Activated CD4-positive, alpha-beta T cell treated with anti-CD3 and anti-CD28 coated beads for 1 hour (primary cell): ENCODE measurements at regions not wholly inside any gene's neighbourhood (a gene's known extent, or its start where the extent isn't known, plus 50 kb on each side); places are given as distances from the start of the nearest gene placed in this dataset.

Experiments used
- DNase-seq: peaks from one replicate; pipeline ENCODE4 v3.0.0-alpha.2; 2020

DNA sequence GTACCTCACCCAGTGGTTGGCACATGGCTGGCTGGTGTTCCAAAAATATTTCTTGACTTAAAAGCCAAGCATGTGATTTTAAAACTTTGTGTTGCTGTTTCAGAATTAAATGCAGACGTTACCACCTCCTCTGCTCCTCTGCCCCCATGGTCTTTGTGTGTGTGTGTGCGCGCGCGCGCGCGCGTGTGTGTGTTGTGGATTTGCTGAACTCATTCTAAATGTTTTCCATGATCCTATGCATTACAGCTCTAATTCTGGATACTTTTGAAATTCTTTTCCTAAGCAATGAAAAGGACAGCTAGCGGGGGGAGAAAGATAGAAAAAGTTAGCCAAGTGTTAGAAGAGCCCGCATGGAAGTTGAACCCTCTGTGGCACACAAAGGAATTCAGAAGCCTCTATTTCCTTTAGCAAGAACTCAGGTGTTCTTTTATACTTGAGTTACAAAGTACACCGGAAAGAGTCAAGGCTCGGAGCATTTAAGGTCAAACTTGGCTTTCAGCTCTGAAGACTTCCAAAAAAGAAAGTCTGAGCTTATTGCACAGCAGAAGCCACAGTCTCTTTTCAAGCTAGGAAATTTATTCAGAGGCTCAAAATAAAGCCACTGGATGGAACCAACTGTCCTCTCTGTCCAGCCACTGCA lies 350.5 kb upstream of the TBL1XR1 start:
- no peak for DNase-seq

GRCh38 chr3:177550667-177551066 lies 353.4 kb upstream of the TBL1XR1 start:
- no peak for DNase-seq

GRCh38 chr3:177551431-177551836 lies 354.2 kb upstream of the TBL1XR1 start:
- no peak for DNase-seq

DNA sequence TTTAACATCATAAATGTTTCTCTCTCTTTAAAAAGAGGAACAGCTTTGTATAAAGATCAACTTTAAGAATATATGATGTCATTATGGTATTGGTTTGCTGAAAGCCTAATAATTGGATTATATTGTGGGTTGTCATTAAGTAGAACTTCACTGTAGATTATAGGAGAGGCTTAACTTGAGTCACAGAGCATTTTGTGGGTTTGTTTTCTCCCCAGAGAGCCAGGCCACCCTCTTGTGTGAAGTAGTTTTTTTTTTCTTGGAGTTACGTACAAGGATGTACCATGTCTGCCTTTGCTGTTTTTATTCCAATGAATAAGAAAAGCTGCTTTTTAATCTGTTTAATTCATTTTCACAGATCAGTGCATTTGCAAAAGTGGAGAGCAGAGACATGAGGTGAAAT lies 354.8 kb upstream of the TBL1XR1 start:
- no peak for DNase-seq

GRCh38 chr3:177553012-177553411 lies 355.7 kb upstream of the TBL1XR1 start:
- no peak for DNase-seq

- DNase-seq = no peak
Measured at GRCh38 chr3:177553579-177553978, 356.3 kb upstream of the TBL1XR1 start.

GRCh38 chr3:177554895-177555759 lies 357.8 kb upstream of the TBL1XR1 start:
- DNase-seq = no peak

DNA sequence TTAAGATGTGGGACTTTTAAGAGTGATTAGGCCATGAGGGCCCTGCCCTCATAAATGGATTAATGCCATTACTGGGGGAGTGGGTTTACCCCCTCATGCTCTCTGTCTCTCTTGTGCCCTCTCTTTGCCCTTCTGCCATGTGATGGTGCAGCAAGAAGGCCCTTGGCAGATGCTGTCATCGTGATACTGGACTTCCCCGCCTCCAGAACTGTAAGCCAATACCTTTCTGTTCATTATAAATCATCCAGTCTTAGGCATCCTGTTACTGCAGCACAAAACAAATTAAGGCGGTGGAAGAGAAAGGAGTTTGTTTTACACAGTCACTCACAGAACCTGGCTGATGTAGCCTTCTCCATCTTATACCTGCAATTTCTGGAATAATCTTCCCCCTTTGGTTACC lies 360.3 kb upstream of the TBL1XR1 start:
- DNase-seq = no peak

- DNase-seq = no peak
Measured at GRCh38 chr3:177561365-177561764, 364.1 kb upstream of the TBL1XR1 start.

DNA sequence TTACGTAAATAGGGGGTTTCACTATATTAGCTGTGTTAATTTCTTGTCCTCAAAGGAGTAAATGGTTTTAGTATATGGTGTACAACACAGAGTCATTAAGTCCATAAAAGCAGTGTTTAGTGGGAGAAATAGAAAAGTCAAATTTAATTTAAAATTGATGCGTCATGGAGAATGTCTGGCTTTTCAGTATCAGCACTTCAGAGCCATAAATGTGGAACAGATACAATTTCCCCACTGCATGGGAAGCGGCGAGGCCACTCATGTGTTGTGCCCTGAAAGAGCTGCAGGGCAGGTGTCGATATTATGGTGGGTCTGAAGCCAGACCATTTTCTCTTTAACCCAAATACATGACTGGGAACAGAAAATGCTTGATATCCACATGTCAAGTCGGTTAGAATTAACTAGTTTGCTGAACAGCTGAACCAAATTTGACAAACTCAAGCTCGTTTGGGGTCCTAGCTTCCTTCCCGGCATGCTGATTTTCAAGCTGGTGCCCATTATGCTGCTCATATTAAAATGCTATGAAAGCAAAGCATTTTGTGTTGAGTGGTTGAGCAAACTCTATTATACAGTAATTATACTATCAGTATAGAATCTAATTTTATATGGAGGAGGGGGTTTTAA lies 364.6 kb upstream of the TBL1XR1 start:
- no peak for DNase-seq

DNA sequence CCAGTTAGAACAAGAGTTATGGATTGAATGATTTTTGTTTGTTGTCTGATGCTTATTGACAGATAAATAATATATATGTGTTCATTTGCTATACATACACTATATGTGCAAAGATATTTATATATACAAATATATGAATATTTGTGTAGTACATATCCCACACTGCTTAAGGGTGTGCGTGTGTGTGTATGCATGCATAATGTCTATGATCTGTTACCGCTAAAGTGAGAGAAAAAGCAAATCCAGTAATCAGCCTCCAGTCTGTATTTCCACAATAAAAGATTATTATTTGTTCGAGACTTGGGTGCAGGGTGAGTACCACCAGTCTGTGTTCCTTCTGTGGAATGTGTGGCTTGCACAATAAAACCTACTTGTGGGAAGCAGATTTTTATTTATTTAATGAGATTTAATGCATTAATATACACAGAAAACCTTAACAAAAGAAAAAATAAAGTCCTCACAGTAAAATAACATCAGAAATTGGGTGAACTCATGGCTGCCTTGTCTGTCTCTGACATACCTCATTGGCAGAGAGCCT lies 366.0 kb upstream of the TBL1XR1 start:
- no peak for DNase-seq

- no peak for DNase-seq
Measured at GRCh38 chr3:177563792-177564191, 366.5 kb upstream of the TBL1XR1 start.

DNA sequence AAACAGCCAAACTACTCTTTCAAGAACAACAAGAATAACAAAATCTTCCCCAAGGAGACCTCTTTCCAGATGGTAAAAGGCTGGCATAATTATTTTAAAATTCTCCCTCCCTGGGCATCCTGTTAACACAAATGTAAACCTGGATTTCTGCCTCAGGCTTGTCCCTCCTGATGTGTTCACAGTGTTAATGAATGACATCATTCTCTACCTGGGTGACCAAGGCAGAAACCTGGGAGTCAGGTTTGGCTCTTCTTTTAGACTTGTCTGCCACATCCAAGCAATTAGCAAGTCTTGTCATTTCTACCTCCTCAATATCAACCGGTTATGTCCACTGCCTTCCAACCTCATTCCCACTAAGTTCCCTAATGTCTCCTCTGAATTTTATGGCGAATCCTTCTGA lies 368.7 kb upstream of the TBL1XR1 start:
- DNase-seq = no peak

DNA sequence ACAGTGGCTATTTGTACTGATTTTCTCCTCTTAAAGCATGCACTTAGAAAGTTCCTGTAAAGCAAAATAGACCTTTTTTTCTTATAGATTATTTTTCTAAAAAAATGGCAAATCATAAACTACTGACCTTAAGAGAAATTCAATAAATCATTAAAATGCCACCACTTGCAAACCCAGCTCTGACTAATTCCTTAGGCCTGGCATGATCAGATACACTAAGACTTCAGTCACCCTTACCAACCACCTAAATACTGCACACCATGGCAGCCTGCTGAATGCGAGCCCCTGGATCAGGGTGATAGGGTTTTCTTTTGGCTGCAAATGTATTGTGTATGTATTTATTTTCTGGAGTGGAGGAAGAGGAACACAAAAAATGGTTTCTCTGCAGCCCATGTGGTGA lies 370.6 kb upstream of the TBL1XR1 start:
- no peak for DNase-seq

- no peak for DNase-seq
Measured at GRCh38 chr3:177569193-177569592, 371.9 kb upstream of the TBL1XR1 start.

GRCh38 chr3:177569875-177570657 lies 372.8 kb upstream of the TBL1XR1 start:
- no peak for DNase-seq

- DNase-seq = no peak
Measured at GRCh38 chr3:177571271-177571943, 374.1 kb upstream of the TBL1XR1 start.

DNA sequence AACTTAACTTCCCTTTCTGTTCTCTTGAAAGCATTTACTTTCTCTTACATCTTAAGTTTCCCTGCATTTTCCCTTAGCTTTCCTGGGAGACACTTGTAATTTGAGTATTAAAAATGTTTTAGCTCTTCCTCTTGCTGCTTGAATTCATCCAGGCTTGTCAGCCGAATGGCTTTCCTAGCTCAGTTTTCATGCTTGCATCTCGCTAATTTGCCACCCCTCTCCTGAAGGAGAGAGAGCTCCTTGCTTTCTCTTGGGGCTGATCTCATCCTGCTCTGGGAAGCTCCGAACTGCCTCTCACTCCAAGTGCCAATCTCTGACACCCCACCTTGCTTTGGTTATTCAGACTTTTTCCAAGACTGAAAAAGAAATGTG lies 374.6 kb upstream of the TBL1XR1 start:
- no peak for DNase-seq

DNA sequence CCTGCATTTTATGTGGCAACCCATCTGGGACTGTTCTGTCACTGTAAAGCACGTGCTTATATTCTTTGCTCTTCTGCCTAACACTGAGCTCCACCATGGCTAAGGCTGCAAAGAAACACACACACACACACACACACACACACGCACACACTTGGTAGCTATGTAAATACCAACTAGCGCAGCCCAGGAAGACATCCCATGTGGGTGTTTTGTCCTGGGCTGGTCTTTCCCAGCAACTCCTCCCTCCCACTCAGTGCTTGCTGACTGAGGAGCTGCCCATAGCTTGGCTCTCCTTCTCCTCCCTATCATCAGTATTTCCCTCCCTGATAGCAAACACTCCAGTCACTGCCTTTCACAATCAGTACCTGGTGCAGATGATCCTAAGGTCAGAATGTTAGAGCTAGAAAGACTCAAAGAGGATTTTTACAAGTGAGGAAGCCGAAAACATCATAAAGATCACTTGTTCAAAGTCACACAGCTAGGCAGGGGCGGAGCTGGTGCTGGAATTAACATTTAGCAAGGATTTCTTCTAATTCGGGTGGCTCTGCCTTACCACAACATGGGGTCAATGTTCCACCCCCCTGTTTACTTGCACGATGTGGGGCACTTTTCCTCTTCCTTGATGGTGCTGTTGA lies 377.1 kb upstream of the TBL1XR1 start:
- no peak for DNase-seq

- DNase-seq = no peak
Measured at GRCh38 chr3:177576746-177577145, 379.5 kb upstream of the TBL1XR1 start.

DNA sequence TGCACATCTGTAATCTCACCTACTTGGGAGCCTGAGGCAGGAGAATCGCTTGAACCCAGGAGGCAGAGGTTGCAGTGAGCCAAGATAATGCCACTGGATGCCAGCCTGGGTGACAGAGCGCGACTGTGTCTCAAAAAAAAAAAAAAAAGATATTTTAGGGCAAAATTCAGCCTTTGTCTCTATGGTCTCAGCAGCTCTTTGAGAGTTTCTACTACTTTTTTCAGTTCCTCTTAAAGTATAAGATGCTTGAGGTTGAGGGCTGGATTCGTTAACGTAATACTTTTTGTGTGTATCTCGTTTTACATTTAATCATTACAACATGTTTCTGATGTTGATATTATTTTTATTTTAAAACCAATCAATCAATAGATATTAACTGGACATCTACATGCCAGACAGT lies 381.2 kb upstream of the TBL1XR1 start:
- no peak for DNase-seq

GRCh38 chr3:177579419-177579818 lies 382.1 kb upstream of the TBL1XR1 start:
- no peak for DNase-seq
